NCI-H2029 treated with DMSO at 0.1 percent for 48 hours (cell line): ENCODE measurements at regions not wholly inside any gene's neighbourhood (a gene's known extent, or its start where the extent isn't known, plus 50 kb on each side); places are given as distances from the start of the nearest gene placed in this dataset.
"Not testable (repeated sequence)": the region's sequence is repeated elsewhere in the genome, so short reads cannot be mapped to it uniquely, and the experiment has no call there.

ENCODE experiments used
- DNase-seq: peaks from one replicate; lab custom pipeline; 2025; lab: John Stamatoyannopoulos, UW

DNA sequence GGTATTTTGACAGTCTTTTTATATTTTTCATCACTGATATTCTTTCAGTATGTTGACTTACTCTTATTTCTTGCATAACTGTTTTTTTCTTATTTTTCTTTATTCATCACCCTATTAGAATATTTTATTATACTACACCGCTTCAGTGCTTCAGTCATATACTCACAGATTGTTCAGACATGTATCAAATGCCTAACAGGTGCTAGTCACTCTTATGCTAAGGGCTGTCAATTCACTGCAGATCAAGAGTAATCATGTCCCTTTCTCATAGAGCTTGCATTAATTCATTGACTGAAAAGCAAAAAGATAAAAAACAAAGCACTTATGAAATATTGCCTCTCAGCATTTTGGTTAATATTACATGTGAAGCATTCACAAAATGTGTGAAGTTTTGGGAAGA is 1435.6 kb downstream of the STIM2 start:
- no peak for DNase-seq

DNA sequence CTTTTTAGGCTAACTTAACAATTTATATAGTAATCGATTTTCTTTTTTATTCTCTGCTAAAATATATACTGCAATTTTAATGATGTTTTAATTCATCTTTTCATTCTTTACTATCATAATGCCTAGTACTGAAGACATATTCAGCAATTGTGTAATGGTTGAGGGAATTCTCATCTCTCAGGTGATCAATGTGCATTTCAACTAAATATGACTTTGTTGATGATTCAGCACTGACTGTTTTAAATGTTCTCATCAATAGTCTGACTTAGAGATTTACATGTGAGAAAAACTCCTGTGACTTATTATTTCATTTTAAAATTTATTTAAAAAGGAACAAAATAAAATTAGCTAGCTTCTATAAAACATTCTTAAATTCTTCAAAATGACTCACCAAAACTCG is 1450.3 kb downstream of the STIM2 start:
- no peak for DNase-seq

GRCh38 chr4:28312497-28312896 is 1451.9 kb downstream of the STIM2 start:
- not testable (repeated sequence) for DNase-seq

- DNase-seq: no peak
Measured at GRCh38 chr4:28313729-28314713, 1453.4 kb downstream of the STIM2 start.

GRCh38 chr4:28317221-28317620 is 1456.6 kb downstream of the STIM2 start:
- no peak for DNase-seq

DNA sequence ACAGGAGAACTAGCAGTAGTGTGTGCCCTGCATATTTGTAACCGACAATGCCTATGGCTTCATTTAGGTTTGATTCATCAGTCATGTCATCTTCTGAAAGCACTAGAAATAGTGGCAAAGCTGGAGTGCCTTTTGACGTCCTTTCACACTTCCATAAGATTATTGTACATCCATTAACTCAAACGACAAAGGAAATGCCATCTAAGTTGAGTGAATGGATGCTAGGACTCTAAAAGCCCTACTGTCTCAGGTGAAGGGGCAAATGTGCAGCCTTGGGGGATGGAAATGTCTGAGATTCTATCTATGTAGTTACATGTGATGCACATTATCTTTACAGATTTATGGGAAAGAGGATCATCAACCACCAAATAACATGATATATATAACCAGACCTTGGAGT is 1473.6 kb downstream of the STIM2 start:
- DNase-seq: no peak

GRCh38 chr4:28341784-28342183 is 1481.1 kb downstream of the STIM2 start:
- DNase-seq: no peak

DNA sequence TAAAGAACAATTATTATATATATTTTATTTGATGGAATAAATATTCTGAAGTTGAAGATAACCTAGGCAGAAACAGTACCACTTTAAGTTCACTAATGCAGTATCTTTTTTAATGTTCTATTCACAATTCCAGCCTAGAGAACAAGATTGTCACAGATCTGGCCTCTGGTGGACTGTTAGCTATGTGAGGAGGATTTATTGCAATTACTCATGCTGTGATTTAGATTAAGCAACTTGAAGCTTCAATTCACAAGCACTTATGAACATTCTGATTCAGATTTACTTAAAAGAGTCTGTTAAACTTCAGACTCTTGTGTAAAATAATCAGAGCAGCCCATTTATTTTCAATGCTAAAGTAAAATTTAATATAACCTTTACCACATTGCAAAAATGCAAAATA is 1489.8 kb downstream of the STIM2 start:
- DNase-seq: no peak

- no peak for DNase-seq
Measured at GRCh38 chr4:28351102-28351501, 1490.5 kb downstream of the STIM2 start.

DNA sequence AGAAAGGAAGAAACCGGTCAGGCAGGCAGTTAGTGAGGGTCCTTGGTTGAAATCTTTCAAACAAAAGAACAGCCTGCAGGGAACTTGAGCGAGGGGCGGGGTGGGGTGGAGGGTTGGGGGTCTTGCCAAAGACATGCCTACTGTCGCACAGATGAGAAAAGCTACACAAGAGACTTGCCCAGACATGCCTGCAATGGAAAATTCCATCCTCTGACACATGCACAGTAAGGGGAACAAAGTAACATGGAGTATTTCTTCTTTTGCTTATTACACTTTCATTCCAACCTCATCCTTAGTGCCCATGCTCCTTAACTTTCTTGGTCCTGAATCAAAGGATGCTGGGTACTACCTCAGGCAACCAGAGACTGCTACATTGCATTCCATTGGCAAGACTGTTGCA is 1491.2 kb downstream of the STIM2 start:
- DNase-seq: no peak

DNA sequence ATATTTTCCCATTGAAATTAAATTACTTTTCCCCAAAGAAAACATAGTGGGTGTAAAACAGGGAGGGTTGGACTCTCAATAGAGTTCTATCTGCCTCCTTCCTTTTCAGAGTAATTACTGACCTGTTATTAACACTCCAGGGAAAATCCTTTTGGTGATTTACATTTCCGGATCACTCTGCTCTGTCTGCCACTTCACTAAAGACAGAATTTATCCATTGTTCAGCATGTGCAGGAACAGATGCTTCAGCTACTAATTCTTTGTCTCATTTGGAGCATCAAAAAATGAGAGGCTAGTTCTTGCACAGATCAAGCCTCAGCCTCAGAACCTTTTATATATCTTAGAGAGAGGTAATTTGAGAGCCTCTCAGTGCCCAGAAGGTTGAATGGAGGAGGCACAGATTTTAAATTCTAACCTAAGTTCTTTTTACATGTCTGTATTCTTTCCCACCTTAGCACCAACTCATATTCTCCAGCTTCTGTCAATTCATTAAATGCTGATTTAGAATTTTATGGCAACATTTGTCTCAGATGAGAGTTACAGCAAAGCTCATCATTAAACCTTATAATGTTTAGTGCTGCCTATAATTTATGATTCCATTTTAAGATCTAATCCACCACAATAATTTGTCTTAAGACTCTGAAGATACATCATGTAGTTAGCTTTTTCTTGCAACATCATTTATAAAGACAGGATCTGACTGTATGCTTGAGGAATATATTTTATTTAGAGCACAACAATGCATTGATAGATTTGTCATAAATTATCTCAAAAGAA is 1494.4 kb downstream of the STIM2 start:
- DNase-seq: no peak

DNA sequence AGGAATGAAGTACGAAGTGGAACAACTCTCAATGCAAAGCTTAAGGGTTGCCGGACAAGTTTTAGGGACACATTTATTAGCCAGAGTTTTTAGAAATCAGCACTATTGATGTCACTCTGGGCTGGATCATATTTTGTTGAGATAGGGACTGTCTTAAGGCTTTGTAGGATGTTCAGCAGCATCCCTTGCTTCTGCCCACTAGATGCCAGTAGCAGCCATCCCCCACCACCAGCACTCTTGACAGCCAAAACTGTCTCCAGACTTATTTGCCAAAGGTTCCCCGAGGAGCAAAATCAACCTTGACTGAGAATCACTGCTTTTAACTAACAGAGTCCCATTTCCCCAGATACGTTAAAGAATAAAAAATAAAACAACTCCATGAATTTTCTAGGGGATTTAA is 1497.3 kb downstream of the STIM2 start:
- DNase-seq: no peak

DNA sequence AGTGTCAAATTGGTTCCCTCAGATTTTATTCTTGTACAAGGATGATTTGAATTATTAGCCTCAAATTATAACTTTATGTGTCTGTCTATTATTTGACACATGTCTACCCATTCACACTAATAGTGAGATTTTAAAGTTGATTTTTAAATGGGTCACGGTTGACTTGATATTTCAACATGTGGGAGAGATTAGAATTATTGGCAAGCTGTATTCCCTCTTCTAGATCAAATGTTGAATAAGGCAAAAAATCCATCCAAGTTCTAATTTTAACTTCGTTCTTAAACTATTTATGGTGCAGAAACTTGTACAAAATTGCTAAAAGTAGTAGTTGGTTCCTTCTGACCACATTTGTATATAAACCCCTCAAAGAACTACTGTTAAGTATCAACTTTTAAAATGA is 1498.0 kb downstream of the STIM2 start:
- no peak for DNase-seq

DNA sequence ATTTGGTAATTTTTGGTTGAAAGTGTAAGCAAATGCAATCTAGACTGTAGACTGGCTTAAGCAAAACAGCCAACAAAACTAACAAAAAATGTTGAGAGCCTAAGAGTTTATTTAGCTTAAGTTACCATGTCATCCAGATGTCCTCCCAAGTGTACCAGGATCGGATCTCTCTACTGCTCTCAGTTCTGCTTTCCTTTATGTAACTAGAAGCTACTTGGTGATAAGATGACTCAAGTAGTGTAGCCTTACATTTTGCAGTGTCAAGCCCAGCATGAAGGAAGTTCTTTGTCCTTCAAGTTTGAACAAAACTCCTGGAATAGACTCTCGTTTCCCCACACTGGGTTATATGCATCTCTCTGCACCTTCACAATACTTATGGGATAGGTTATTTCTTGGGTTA is 1500.0 kb downstream of the STIM2 start:
- no peak for DNase-seq

GRCh38 chr4:28362169-28362568 is 1501.5 kb downstream of the STIM2 start:
- no peak for DNase-seq

- DNase-seq: no peak
Measured at GRCh38 chr4:28369499-28369898, 1508.9 kb downstream of the STIM2 start.

DNA sequence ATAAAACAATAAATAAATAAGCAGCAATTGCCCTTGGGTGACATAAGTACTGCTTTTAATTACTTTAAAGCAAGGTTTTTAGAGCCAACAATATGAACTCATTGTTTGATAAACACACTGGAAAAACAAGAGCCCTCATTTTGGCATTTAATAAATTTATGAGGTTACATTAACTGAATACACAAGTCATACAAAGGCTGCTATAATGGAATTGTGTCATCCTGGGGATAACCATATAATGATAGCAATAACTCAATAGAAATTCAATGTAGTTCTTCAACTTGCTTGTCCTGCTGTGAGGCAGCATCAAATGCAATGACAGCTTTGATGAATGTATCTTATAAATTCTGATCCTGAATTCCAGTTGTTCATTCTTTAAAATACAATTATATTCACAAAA is 1512.5 kb downstream of the STIM2 start:
- DNase-seq: no peak

GRCh38 chr4:28373601-28374000 is 1513.0 kb downstream of the STIM2 start:
- no peak for DNase-seq

DNA sequence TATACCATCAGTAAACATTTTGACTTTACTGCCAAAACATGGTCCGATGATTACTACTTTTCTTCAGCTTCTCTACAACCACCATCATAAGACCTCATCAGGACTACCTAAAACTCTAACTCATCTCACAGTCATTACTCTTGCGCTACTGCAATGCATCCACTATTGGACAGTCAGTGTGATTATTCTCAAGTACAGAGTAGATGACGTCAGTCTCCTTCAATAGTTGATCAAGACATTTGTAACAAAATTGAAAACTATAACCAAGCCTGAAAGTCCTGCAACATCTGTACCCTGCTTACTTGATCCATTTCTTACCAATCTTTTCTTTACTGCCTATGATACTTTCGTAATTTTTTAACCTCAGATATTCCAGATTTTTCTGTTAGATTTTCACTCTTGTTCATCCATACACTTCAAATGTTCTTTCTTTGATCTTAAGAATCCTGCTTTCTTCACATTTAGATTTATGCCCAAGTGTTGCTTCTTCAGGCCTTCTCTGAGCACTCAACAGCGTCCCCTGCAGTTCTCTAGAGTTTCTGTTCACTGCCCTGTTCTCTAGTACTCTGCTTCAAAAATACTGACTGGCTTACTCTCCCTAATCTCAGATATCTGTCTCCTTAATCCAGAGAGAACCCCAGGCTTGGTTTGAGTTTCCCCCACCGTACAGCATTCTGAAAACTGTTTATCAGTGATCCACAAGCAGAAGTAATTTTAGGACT is 1517.6 kb downstream of the STIM2 start:
- no peak for DNase-seq

- DNase-seq: no peak
Measured at GRCh38 chr4:28385801-28386200, 1525.2 kb downstream of the STIM2 start.

DNA sequence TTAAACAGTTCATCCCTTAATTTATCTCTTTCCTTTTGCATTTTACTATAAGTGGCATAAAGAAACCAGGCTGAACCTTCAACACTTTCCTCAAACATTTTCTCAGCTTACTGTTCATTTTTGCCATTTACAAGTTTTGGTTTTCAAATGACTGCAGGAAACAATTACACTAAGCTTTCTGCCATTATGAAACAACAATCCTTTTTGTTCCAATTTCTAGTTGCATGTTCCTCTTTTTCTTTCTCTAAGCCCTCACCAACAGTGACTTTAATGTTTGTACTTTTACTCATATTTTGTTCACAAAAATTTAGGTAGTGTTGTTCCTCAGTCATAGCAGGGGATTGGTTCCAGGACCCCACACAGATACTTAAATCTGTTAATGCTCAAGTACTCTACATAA is 1526.1 kb downstream of the STIM2 start:
- DNase-seq: no peak

- no peak for DNase-seq
Measured at GRCh38 chr4:28388471-28388870, 1527.8 kb downstream of the STIM2 start.

GRCh38 chr4:28391877-28392276 is 1531.2 kb downstream of the STIM2 start:
- no peak for DNase-seq
